ENCODE measurements at regions not wholly inside any gene's neighbourhood (a gene's known extent, or its start where the extent isn't known, plus 50 kb on each side); places are given as distances from the start of the nearest gene placed in this dataset.

DNA sequence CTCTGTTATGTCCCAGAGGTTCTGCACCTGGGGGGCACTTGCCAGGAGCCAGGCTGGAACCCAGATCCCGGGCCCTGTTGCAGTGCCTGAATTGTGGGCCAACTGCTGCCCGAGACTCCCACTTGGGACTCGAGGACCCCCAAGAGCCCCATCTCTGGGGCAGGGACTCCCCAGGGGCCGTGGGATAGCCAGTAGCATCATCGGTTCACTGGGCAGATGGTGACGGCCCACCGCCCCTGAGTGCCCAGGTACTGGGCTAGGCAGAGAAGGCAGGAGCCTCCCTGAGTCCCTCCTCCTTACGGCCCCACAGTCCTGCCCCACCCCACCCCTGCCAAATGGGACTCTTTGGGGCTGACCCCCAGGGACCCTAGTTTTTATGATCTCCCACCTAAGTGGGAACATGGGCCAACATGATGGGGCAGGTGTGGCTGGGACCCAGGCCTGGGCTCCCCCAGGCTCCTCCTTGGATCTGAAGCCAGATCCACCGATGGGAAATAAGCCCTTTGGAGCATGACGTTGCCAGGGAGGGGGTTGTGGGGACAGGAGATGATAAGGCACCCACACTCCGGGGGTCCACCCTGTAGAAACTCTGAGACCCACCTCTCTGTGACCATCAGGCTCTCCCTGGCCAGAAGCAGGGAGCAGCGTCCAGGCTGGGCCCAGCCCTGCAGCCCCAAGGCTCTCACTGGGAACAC, 94.5 kb upstream of the FGF3 start:
- no peaks in the 10 kb centered on the region for H3K9me3 ChIP-seq (ENCODE audit: insufficient read depth, low read length)
- no peaks in the 10 kb centered on the region for H3K27me3 ChIP-seq (ENCODE audit: low read length)
- H3F3A ChIP-seq (ENCODE audit: insufficient read depth): no peaks in the 10 kb centered on the region
- no peak overlapping the region for H3K27ac ChIP-seq (ENCODE audit: low read depth, low read length)
- no peaks in the 10 kb centered on the region for H3K36me3 ChIP-seq (ENCODE audit: low read length)
- H3K4me2 ChIP-seq (ENCODE audit: low read depth, low read length, poor library complexity, severe bottlenecking): no peak overlapping the region
- no peaks in the 10 kb centered on the region for H3K79me2 ChIP-seq (ENCODE audit: insufficient read depth, low read length)
- no peak overlapping the region for H3K9ac ChIP-seq (ENCODE audit: low read length)
- no peaks in the 10 kb centered on the region for H3K9me2 ChIP-seq (replicated peaks; ENCODE audit: insufficient read depth, low read length)
- H3K4me3 ChIP-seq (ENCODE audit: insufficient read depth, low read length, poor library complexity, severe bottlenecking): no peak overlapping the region
- no peaks in the 10 kb centered on the region for H4K20me1 ChIP-seq (ENCODE audit: low read depth, low read length)
- TF ChIP-seq, protein P1, sequence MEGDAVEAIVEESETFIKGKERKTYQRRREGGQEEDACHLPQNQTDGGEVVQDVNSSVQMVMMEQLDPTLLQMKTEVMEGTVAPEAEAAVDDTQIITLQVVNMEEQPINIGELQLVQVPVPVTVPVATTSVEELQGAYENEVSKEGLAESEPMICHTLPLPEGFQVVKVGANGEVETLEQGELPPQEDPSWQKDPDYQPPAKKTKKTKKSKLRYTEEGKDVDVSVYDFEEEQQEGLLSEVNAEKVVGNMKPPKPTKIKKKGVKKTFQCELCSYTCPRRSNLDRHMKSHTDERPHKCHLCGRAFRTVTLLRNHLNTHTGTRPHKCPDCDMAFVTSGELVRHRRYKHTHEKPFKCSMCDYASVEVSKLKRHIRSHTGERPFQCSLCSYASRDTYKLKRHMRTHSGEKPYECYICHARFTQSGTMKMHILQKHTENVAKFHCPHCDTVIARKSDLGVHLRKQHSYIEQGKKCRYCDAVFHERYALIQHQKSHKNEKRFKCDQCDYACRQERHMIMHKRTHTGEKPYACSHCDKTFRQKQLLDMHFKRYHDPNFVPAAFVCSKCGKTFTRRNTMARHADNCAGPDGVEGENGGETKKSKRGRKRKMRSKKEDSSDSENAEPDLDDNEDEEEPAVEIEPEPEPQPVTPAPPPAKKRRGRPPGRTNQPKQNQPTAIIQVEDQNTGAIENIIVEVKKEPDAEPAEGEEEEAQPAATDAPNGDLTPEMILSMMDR (IDR thresholded peaks at IDR 0.05; ENCODE audit: insufficient read depth, low read length, poor library complexity, severe bottlenecking): no peak
- no peak for TF ChIP-seq EZH2phosphoT487 (conservative IDR thresholded peaks at IDR 0.05; ENCODE audit: low read length)
- H2AFZ ChIP-seq (ENCODE audit: low read depth, low read length, severe bottlenecking): no peak overlapping the region

DNA sequence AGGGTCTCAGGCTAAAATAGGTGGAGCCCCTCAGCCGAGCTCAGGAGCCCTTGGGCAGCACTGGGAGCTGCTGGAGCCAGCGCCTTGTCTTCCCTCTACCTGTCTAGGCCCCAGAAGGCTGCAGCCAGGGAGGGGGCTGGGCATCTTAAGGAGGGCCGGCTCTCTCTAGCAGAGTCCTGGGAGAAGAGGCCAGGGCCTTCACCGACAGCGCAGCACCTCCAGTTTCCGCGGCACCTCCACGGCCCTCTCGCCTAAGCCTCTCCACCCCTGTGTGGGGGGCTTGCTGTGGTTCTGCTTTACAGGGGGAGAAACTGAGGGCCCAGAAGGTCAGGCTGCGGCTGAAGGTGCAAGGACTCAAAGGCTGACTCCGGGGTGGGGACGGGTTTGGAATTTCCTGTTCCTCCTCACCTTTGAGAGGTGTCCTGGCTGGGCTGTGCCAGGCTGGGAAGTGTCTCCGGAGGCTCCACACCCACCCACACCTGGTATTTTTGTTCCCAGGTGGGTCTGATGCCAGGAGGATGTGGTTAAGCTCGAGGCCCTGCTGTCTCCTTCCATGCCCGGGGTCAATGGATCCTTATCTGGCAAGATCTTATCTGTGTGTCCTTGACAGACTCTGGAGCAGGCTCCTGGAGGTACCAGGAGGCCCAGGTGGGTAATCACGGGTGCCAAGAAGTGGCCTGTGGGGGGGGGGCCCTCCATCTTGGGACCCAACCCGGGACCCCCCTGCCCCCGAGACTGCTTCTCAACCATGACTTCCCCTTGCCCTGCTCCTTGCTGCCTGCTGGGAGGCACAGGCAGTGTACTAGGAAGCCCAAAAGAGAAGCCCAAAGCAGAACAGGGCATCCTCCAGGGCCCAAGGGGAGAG, 95.3 kb upstream of the FGF3 start:
- H3K4me2 ChIP-seq (ENCODE audit: low read depth, low read length, poor library complexity, severe bottlenecking): no peak overlapping the region
- H3F3A ChIP-seq (ENCODE audit: insufficient read depth): no peaks in the 10 kb centered on the region
- H3K4me3 ChIP-seq (ENCODE audit: insufficient read depth, low read length, poor library complexity, severe bottlenecking): no peak overlapping the region
- no peaks in the 10 kb centered on the region for H3K27me3 ChIP-seq (ENCODE audit: low read length)
- no peak for TF ChIP-seq EZH2phosphoT487 (conservative IDR thresholded peaks at IDR 0.05; ENCODE audit: low read length)
- TF ChIP-seq, protein P1 (IDR thresholded peaks at IDR 0.05; ENCODE audit: insufficient read depth, low read length, poor library complexity, severe bottlenecking): no peak
- H3K9me3 ChIP-seq (ENCODE audit: insufficient read depth, low read length): no peaks in the 10 kb centered on the region
- no peak overlapping the region for H3K27ac ChIP-seq (ENCODE audit: low read depth, low read length)
- no peaks in the 10 kb centered on the region for H4K20me1 ChIP-seq (ENCODE audit: low read depth, low read length)
- H2AFZ ChIP-seq (ENCODE audit: low read depth, low read length, severe bottlenecking): no peak overlapping the region
- H3K79me2 ChIP-seq (ENCODE audit: insufficient read depth, low read length): no peaks in the 10 kb centered on the region
- no peaks in the 10 kb centered on the region for H3K36me3 ChIP-seq (ENCODE audit: low read length)
- no peaks in the 10 kb centered on the region for H3K9me2 ChIP-seq (replicated peaks; ENCODE audit: insufficient read depth, low read length)
- no peak overlapping the region for H3K9ac ChIP-seq (ENCODE audit: low read length)

DNA sequence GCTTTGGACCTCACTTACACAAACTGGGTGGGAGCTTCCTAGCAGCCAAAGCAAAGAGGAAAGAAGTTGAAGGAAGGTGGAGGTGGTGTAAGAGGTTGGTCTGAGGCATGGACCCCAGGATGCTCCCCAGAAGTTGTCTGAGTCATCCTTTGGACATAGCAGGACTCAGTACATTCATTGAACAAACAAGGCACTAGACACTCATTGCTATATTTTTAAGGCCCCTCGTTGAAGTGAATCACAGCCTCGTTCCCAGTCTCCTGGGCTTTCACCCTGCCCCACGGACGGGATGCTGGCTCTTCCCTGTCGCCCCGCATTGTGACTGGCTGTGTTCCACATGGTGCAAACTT, 95.9 kb upstream of the FGF3 start:
- H3K9me3 ChIP-seq (ENCODE audit: insufficient read depth, low read length): no peaks in the 10 kb centered on the region
- no peak overlapping the region for H3K27ac ChIP-seq (ENCODE audit: low read depth, low read length)
- no peak overlapping the region for H3K4me2 ChIP-seq (ENCODE audit: low read depth, low read length, poor library complexity, severe bottlenecking)
- H3K79me2 ChIP-seq (ENCODE audit: insufficient read depth, low read length): no peaks in the 10 kb centered on the region
- H2AFZ ChIP-seq (ENCODE audit: low read depth, low read length, severe bottlenecking): no peak overlapping the region
- H3K27me3 ChIP-seq (ENCODE audit: low read length): no peaks in the 10 kb centered on the region
- TF ChIP-seq, protein P1 (IDR thresholded peaks at IDR 0.05; ENCODE audit: insufficient read depth, low read length, poor library complexity, severe bottlenecking): no peak
- no peak for TF ChIP-seq EZH2phosphoT487 (conservative IDR thresholded peaks at IDR 0.05; ENCODE audit: low read length)
- H3F3A ChIP-seq (ENCODE audit: insufficient read depth): no peaks in the 10 kb centered on the region
- no peak overlapping the region for H3K9ac ChIP-seq (ENCODE audit: low read length)
- H3K36me3 ChIP-seq (ENCODE audit: low read length): no peaks in the 10 kb centered on the region
- no peaks in the 10 kb centered on the region for H4K20me1 ChIP-seq (ENCODE audit: low read depth, low read length)
- H3K4me3 ChIP-seq (ENCODE audit: insufficient read depth, low read length, poor library complexity, severe bottlenecking): no peak overlapping the region
- no peaks in the 10 kb centered on the region for H3K9me2 ChIP-seq (replicated peaks; ENCODE audit: insufficient read depth, low read length)
